DMS53 treated with DMSO at 0.1 percent for 48 hours (cell line): ENCODE measurements at regions not wholly inside any gene's neighbourhood (a gene's known extent, or its start where the extent isn't known, plus 50 kb on each side); places are given as distances from the start of the nearest gene placed in this dataset.

ENCODE experiments used
- DNase-seq: peaks from one replicate; lab custom pipeline; 2025; ENCODE audit not compliant: unreplicated experiment; lab: John Stamatoyannopoulos, UW

DNA sequence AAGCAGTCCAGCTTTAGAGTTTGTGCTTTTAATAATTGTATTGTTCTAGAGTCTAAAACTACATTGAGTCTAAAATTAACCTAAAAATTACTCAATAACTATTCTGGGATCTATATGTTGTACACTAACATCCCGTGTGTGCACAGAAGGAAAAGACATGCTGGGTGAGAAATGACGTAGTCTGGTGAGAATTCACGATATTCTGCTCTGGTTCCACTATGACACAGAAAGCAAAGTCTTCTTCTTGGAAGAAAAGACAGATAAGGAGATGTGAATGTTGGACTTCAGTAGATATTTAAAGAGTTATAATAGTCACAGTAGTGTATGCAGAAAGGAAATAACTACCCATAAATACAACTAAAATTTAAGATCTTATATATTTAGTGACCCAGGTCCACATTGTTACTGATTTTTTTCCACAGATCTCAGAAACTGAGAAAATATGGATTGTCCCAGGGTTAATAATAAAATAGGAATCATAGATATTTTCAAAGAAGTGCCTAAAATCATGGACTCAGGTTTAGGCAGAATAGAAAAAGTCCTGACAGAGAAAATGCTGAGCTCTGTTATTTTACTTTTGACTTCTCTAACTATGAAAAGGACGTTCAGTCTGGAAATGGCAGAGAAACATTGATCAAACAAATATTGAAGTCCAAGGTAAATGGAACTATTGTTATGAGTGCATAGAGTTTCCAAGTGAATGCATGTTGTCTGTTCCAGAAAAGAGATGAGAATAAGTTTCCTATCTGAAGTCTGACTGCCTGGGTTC, 170.7 kb downstream of the ANKRD50 start:
- no peak for DNase-seq

DNA sequence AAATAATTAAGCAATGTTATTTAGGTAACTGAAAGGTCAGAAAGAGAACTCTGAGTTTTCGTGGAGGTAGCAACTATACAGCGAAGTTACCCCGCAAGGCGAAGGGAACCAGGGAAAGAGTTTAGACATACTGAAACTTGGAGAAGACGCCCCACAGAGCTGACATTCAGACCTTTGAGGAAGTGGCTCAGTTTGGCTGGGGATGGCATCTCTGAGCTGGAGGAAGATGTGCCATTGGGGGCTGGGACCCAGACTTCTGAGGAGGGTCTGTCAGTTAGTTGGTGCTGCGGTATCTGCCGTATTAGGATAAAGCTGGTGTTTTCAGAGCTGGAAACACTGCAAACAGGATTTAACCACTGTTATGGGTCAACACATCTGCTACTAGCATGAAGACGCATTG, 156.6 kb downstream of the ANKRD50 start:
- no peak for DNase-seq

- DNase-seq: no peak
Measured at GRCh38 chr4:124564121-124564520, 148.4 kb downstream of the ANKRD50 start.

GRCh38 chr4:124565371-124565770, 147.2 kb downstream of the ANKRD50 start:
- no peak for DNase-seq

GRCh38 chr4:124566030-124566429, 146.5 kb downstream of the ANKRD50 start:
- DNase-seq: no peak

DNA sequence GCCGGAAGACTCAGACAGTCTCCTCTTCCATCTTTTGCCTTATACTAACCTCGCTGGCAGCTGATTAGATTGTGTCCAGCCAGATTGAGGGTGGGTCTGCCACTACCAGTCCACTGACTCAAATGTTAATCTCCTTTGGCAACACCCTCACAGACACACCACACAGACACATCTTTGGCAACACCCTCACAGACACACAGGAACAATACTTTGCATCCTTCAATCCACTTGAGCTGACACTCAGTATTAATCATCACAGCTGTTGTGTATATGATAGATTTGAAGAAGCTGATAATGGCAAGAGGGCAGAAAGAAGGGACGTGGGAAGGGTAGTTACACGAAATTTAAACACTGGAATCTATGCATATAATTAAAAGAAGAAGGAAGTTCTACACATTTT, 139.5 kb downstream of the ANKRD50 start:
- DNase-seq: no peak

GRCh38 chr4:124579896-124580295, 132.6 kb downstream of the ANKRD50 start:
- DNase-seq: no peak

DNA sequence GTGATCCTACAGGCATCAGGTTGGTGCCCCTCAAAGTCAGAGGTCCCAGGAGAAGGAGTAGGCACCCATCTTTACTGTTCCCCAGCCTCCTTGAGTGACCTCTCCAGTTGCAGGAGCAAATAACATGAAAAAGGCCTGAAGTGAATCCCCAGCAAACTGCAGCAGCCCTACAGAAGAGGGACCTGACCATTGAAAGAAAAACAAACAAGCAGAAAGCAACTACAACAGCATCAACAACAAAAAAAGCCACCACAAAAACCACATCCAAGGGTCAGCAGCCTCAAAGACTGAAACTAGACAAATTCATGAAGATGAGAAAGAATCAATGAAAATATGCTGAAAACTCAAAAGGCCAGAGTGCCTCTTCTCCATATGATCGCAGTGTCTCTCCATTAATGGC, 128.7 kb downstream of the ANKRD50 start:
- DNase-seq: no peak

DNA sequence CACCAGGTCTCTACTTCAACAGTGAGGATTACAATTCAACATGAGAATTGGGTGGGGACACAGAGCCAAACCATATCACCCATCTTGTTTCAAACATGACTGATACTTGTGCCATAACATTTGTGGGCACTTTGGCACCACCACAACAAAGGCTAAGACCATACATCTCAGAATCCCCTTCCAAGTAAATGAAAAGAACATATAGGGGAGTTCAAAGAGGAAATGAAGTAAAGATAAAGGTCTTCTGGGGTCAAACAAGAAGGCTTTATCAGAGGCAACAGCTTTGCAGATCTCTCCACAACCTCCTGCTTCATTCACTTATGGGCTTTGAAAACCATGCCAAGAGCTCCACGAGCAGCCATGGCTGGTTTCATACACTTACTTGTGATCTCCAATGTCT, 122.7 kb downstream of the ANKRD50 start:
- no peak for DNase-seq

DNA sequence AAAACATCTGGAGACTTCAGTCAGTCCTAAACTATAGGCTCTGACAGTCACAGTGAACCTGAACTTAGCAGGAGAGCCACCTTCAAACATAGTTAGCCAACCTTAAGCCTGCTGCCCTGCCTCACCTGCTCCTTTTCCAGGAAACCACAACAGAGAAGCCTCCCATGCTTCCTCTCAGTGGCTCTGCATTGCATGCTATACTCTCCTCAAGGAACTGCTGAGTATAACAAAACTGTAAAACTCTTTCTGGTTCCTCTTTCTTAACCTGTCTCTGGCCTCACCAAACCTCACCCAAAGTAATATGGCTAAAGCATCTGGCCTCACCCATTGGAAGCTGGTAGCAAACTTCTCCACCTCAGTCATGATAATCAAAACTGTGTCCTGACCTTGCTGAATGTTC, 122.1 kb downstream of the ANKRD50 start:
- DNase-seq: no peak

GRCh38 chr4:124591637-124592036, 120.9 kb downstream of the ANKRD50 start:
- DNase-seq: no peak

- DNase-seq: no peak
Measured at GRCh38 chr4:124593494-124593893, 119.0 kb downstream of the ANKRD50 start.

DNA sequence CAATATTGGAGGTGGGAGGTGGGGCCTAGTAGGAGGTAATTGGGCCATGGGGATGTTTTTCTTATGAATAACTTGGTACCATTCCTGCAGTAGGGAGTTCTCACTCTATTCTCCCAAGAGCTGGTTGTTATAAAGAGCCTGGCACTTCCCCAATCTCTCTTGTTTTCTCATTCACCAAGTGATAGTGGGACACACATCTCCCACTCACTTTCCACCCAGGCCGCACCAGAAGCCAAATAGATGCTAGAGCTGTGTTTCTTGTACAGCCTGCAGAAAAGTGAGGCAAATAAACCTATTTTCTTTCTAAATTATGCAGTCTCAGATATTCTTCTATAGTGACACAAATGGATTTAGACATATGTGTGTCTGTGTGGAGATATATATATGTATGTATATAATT, 117.6 kb downstream of the ANKRD50 start:
- DNase-seq: no peak

GRCh38 chr4:124596816-124597215, 115.7 kb downstream of the ANKRD50 start:
- no peak for DNase-seq

DNA sequence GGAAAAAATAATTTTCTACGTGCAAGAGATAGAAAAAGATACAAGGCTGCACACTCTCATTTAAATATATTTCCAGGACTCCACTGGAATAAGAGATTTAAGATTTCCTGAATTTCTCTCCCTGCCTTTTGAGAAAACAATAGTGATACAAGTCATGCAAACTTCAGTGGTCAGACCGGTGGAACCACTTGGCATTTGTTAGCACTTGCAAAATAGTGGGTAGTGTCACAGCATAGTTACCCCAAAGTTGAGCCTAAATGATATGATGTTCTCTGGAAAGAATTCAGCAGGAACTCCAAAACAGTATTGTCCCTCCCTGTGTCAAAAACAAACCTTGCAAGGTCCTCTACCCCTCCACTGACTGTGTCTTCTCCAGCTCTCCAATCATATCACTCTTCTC, 102.3 kb downstream of the ANKRD50 start:
- no peak for DNase-seq
